ENCODE measurements at regions not wholly inside any gene's neighbourhood (a gene's known extent, or its start where the extent isn't known, plus 50 kb on each side); places are given as distances from the start of the nearest gene placed in this dataset.
A peak's percentile ranks its signal among the peaks of the same experiment; 100 is the strongest.
"Not testable (repeated sequence)": the region's sequence is repeated elsewhere in the genome, so short reads cannot be mapped to it uniquely, and the experiment has no call there.

- DNase-seq: no peak
Observed at GRCh38 chr2:11923935-11924334, 177.5 kb downstream of the LPIN1 start.

- no peak for DNase-seq
Observed at GRCh38 chr2:11925295-11926066, 179.0 kb downstream of the LPIN1 start.

DNA sequence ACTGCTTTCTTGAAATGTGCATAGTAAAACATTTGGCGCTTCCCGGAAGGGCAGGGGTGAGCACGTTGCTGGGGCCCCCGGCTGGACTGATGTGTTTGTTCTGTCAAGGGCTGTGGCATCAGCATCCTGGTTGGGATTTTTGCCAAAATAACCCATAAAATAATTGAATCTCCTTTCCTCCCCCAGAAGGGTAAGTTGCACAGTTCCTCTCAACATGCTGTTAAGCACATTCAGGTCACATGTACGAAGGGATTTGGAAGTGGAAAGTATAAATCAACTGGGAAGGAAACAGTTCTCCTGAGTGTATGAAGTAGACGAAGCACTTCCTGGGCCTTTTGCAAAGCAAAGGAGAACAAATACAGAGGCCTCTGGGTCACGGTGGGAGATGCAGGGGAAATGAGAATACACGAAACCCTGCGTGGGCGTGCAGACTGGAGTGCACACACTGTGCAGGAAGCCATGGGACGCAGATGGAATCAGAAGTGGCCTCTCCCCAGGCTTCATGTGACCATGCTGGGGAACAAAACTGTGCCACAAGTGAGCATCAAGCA lies 183.9 kb downstream of the LPIN1 start:
- no peak for DNase-seq

DNA sequence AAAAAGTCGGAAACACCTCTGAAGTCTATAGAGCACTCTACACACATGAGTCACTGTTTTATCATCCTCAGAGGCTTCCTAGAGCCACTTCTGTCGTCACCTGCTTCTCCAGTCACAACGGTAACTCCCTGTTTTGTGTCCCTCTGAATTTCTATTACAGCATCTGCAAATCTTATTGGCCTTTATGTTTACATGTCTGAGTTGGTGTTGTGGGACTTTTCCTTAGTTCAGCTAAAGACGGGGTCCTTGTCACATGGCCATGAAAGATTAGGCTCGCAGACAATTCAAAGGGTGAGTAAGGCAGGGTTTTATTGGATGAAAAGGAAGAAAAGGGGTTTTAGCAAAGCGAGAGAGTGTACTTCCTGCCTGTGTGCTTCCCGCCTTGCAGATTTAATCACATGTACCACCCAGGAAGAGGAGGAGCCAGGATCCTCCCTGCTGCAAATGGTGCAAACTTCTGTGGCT lies 185.6 kb downstream of the LPIN1 start:
- no peak for DNase-seq

GRCh38 chr2:11932962-11933361 lies 186.5 kb downstream of the LPIN1 start:
- no peak for DNase-seq

- DNase-seq: no peak
Observed at GRCh38 chr2:11933854-11934253, 187.4 kb downstream of the LPIN1 start.

DNA sequence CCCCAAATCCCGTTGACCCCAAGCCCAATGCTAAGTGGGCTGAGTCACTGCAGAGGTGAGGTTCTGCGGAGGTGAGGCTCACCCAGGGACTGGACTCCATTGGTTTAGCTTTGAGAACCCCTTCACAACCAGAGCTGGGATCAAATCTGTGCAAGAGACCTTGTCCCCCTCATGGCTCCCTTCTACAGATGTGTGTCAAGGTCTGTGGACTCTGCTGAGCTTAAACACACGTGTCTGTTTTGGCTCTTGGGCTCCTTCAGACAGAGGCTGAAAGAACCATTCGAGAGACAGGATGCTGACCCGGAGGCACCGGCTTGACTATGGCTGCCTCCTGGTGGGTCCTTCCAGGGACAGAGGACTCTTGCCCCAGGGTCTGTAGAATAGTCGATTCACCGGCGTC lies 190.3 kb downstream of the LPIN1 start:
- no peak for DNase-seq

- DNase-seq: peak; percentile 10
Observed at GRCh38 chr2:11938196-11938595, 191.8 kb downstream of the LPIN1 start.

- DNase-seq: no peak
Observed at GRCh38 chr2:11939523-11939922, 193.1 kb downstream of the LPIN1 start.

- no peak for DNase-seq
Observed at GRCh38 chr2:11940121-11940743, 193.8 kb downstream of the LPIN1 start.

- DNase-seq: no peak
Observed at GRCh38 chr2:11940799-11941198, 194.4 kb downstream of the LPIN1 start.

GRCh38 chr2:11941201-11942177 lies 195.1 kb downstream of the LPIN1 start:
- no peak for DNase-seq

DNA sequence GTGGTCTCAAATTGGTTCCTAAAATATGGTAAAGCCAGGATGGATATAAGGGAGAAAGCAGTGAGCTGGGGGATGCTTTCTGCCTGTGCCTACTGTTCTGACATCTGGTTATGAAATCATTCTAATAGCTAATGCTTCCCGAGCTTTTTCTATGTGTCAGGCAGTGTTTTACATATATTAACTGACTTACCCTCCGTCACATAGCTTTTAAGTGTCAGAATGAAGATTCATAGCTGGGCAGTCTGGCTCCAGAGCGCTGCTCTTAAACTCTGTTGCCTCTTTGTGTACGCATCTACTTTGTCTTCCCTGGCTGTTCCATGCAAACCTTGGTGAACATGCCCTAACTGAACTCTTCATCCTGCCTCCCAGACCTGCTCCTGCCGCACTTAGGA lies 195.7 kb downstream of the LPIN1 start:
- DNase-seq: no peak

GRCh38 chr2:11944311-11944710 lies 197.9 kb downstream of the LPIN1 start:
- DNase-seq: no peak

GRCh38 chr2:11945139-11946126 lies 199.0 kb downstream of the LPIN1 start:
- peak; percentile 15 for DNase-seq

GRCh38 chr2:11947956-11948355 lies 201.5 kb downstream of the LPIN1 start:
- DNase-seq: no peak

DNA sequence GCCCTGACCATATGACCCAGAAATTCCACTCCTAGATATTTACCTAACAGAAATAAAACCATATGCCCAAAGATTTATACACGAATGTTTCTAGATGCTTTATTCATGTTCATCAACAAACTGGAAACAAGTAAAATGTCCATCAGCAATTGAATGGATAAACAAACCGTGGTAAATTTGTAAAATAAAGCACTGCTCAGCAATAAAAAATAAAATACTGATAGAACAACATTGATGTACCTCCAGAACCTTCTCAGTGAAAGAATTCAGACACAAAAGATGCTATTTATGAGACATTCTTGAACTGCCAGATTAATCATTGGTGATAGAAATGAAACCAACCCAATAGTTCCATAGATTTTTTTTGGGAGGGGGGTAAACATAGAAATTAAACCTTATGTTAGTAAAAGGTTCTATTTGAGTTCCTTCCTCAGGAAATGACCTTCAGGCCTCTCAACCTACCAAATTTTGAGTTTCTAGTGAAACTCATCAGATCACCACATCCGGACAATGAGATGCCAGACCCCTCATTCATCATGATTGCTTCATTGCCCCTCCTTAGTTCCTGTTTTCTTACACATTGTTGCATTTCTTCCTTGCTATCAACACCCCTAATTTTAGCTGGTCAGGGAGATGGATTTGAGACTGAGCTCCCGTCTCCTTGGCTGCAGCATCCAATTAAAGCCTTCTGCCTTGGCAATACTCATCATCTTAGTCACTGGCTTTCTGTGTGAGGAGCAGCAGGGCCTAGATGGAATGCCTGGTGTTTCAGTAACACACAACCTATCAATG lies 203.5 kb downstream of the LPIN1 start:
- DNase-seq: peak; percentile 8

DNA sequence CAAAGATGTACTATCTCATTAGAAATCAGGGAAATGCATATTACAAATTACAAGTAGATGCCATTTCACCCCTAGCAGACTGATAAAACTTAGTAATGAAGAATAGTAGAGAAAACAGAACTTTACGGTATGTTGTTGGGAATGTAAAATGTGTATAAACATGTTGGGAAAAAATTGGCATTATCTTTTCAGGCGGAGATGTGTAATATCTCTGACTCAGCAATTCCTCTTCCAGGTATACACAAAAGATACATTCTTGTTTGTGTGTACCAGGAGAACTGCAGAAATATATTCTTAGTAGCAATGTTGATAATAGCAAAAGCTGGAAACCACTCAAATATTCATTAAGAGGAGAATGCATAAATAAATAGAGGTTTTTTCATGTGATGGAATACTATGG lies 204.5 kb downstream of the LPIN1 start:
- no peak for DNase-seq

GRCh38 chr2:11951492-11951891 lies 205.1 kb downstream of the LPIN1 start:
- DNase-seq: not testable (repeated sequence)

DNA sequence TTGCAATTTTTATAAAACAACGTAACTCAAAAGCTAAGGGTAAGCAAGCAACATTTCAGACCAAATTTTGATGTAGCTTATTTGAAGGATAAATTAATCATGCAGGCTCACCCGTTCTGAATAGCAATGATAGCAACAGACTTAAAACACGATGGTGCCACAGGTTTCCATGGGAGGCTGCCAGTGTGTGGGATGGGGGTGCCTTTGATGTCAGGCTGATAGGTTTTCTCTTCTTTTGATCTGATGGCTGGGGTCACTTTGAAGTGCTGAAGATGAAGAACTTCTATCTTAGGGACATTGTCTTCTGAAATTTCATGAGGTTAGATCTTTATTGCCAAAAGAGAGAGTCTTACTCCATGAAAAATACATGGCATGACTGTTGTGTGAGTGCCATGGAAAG lies 206.8 kb downstream of the LPIN1 start:
- DNase-seq: no peak

DNA sequence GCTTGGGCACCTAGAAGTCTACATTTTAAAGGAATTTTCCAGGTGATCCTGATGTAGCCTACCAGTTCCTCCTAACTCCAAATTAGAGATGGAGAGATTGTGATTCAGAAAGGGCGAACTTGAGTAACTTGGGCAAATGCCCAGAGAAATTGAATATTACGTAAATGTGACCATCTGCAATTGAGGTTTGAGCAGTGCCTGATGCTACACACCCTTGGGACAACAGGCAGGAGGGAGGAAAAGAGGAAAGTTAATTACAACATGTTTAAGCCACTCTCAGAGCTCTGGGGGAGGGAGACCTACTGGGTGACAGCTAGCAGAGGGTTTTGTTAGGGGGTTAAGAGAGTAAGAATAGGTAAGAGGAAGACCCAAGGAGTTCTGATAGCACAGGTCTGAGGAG lies 208.9 kb downstream of the LPIN1 start:
- no peak for DNase-seq
